UCSD-AML1 (cell line): ENCODE measurements at regions not wholly inside any gene's neighbourhood (a gene's known extent, or its start where the extent isn't known, plus 50 kb on each side); places are given as distances from the start of the nearest gene placed in this dataset.
"Not testable (repeated sequence)": the region's sequence is repeated elsewhere in the genome, so short reads cannot be mapped to it uniquely, and the experiment has no call there.

Source experiments
- DNase-seq: peaks from one replicate; lab custom pipeline; 2025; ENCODE audit not compliant: unreplicated experiment; lab: John Stamatoyannopoulos, UW

DNA sequence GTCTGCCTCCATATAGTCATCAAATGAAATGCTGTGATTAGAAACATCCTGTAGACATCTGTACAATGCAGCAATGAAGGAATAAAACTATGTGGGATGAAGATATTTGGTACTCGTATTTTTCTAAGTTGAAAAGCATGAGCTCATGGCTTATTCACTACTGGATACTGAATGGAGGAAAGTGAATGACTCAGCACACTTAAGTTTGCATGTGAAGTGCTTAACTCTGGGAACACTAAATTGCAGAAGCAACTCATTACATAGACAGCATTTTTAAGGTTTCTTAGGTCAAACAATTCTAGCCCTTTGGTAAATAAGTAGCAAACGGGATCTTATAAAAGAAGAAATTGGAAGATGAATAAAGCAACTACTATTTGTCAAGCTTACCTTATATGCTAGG lies 429.0 kb upstream of the MIR17HG start:
- DNase-seq: no peak

GRCh38 chr13:90919153-90919552 lies 428.3 kb upstream of the MIR17HG start:
- no peak for DNase-seq

DNA sequence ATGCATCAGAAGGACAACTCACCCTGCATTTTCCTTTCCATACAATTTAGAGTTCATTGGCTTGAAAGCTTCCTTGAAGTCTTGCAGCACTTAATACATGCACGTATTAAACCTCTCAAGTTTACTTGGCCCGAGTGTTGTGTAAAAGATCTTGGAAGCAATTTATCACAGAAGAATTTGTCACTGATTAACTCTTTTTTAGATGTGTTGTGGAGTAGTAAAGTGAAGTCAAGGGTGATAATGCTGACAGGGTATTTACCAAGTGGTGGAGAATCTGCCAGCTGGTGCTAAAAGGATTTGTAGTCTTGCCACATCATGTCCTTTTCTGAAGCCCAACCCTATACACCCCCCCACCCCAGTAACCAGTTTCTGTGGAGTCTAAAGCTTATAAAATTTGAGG lies 421.0 kb upstream of the MIR17HG start:
- DNase-seq: no peak

DNA sequence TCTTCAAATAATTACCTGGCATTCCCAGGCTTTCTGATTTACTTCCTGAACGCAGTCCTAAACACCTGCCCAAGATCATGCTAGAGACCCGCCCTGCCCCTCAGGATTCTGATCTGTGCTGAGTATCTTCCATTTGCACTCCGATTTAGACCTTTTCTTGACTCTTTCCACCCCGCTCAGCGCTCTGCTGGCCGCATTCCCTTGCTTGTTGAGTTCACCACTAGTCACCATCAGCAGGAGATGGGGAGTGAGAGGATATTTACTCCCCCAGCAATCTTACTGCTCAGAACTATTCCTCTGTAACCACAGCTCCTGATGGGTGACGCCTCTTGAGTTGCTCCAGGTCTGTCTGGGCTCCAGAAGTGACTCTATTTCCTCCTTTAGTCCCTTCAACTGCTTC lies 419.4 kb upstream of the MIR17HG start:
- DNase-seq: no peak

DNA sequence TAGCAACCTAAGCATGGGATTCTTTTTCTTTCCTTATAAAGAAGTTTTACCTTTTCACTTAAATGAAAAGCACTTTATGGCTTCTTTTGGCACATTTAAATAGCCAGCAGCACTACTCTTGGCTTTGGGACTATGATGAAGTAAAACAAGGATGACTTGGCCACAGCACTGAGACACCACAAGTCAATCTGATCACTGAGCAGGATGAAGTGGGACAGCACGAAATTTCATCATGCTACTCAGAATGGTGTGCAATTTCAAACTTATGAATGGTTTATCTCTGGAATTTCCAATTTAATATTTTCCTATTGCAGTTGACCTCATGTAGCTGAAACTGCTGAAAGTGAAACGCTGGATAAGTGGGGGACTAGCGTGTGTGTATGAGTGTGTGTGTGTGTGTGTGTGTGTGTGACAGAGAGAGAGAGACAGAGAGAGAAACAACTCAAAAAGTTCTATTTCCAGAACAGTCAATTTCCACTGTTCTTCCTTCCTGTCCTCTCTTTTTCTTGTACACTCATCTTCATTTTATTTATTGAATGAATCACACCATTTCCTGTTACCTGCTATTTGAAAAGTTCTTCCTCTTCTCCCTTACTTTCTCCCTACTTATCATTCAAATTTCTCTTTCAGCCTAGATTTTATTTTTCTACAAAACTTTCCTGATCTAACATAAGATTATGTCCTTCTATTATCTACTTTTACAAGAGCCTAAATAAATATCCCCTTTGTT lies 414.2 kb upstream of the MIR17HG start:
- no peak for DNase-seq

- DNase-seq: no peak
These were observed 412.7 kb upstream of the MIR17HG start for GRCh38 chr13:90934741-90935140.

DNA sequence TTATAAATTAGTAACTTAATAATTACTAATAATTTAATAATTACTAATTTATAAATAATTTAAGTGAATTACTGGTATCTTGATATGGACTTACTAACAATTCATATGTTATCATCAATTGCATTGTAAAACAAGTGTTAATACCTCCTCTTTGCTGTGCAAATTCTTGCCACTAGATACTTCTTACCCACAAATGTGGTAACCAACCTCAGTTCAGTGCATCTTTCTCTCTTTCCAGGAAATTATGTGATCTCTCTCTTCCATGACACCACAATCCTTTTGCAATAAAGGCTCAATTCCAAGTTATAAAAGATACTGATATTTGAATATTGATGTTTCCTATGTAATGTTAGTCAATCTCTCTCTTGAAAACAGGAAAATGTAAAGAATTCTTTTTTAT lies 408.6 kb upstream of the MIR17HG start:
- DNase-seq: no peak

GRCh38 chr13:90943946-90944345 lies 403.5 kb upstream of the MIR17HG start:
- DNase-seq: no peak

DNA sequence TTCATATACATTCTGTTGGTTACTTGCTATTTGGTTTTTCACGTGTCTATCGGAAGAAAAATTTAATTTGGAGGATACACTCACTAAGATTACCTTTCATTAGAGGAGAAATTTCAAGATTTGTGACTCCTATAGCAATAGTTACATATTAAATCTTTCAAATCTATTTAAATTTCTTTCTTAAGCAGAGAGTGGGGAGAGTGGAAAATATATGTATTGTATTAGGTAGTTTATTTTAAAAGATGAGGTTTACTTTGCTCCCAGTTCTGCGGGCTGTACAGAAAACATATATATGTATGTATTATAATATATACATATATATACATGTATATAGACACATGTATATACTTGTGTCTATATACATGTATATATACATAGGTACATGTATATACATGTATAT lies 402.3 kb upstream of the MIR17HG start:
- not testable (repeated sequence) for DNase-seq

- not testable (repeated sequence) for DNase-seq
These were observed 401.4 kb upstream of the MIR17HG start for GRCh38 chr13:90946125-90946524.

GRCh38 chr13:90947976-90948375 lies 399.5 kb upstream of the MIR17HG start:
- no peak for DNase-seq

DNA sequence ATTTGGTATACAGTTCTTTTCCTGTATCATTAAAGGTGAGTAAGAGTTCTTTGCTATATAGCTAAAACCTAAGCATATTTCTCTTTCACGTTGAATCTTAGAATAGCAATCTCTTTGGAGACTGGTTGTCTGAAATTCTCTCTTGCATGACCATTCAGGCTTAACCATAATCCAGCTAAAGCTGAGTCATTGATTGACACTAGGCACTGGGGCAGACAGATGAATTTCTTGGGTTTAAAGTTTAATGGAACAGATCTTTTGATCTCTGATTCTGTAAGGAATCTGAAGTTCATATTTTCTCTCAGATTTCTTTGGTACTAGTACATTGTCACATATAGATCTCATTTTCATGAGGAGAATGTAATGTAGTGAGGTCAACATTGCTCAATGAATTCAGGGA lies 397.3 kb upstream of the MIR17HG start:
- no peak for DNase-seq

DNA sequence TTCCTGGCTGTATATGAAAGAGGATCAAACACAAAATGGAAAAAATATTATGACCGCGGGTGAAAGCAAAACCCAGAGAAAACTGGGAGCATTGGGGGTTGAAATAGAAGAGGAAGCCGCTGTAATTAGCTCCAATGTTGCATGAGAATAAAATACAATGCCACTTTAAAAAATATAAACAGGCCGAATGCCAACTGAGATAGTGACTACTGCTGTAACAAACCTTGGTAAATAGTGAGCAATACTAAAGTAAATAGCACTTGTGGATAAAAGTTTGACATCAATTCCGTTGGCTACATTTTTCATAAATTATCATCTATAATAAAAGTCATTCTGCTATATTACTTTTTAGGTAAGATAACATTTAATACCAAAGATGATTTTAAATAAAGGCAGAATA lies 395.8 kb upstream of the MIR17HG start:
- no peak for DNase-seq

GRCh38 chr13:90952326-90952725 lies 395.2 kb upstream of the MIR17HG start:
- no peak for DNase-seq

GRCh38 chr13:90954605-90955195 lies 392.8 kb upstream of the MIR17HG start:
- DNase-seq: no peak

DNA sequence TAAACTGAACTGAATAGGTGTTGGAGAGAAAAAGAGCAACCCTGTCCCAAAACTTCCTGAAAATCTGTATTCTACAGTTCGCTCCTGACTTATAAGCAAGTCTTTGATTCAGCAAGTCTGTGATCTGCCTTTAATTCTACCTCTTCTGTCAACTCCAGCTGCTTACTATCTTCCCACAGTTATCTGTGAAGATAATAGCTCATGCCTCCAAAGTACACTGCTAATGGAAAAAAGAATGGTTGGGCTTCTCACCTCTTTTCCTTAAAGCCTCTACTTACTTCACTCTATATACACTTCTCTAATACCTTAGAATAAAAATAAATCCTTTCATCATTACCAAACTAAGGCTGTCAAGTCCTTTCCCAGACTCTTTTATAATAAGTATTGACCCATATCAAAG lies 391.5 kb upstream of the MIR17HG start:
- DNase-seq: no peak

- DNase-seq: no peak
These were observed 388.6 kb upstream of the MIR17HG start for GRCh38 chr13:90958866-90959265.

GRCh38 chr13:90968166-90968904 lies 379.2 kb upstream of the MIR17HG start:
- DNase-seq: no peak

- no peak for DNase-seq
These were observed 373.1 kb upstream of the MIR17HG start for GRCh38 chr13:90974249-90974975.

DNA sequence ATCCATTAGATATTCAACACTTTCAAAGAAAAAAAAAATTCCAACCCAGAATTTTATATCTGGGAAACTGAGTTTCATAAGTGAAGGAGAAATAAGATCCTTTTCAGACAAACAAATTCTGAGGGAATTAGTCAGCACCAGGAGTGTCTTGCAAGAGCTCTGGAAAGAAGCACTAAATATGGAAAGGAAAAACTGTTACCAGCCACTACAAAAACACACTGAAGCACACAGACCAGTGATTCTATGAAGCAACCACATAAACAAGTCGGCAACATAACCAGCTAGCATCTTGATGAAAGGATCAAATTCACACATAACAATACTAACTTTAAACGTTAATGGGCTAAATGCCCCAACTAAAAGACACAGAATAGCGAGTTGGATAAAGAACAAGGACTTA lies 368.4 kb upstream of the MIR17HG start:
- DNase-seq: no peak

- no peak for DNase-seq
These were observed 362.7 kb upstream of the MIR17HG start for GRCh38 chr13:90984756-90985155.

DNA sequence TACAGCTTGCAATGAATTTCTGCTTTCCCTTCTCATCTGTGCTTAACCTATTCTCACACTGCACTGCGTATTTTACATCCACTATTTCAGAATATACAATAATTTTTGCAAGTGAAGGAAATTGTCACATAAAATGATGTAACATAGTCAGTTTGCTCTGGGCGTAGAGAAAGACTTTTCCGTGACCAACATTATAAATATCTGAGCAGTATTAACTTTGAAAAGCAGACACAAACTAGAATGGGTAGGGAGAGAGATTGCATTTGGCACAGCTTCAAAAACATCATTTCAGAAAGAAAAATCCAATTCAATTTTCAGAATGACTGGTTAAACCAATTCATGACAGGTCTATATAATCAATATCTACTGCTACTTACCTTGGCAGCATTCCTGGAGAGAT lies 352.5 kb upstream of the MIR17HG start:
- no peak for DNase-seq
